H9 (cell line): ENCODE measurements at regions not wholly inside any gene's neighbourhood (a gene's known extent, or its start where the extent isn't known, plus 50 kb on each side); places are given as distances from the start of the nearest gene placed in this dataset.

ENCODE experiments used
- DNase-seq: peaks from one replicate; pipeline ENCODE4 v3.0.0-alpha.2; 2017
- H2AFZ ChIP-seq: one replicate; pipeline ENCODE4 v1.6.1; 2013; ENCODE audit warnings: mild to moderate bottlenecking, low read length, control low read depth, moderate library complexity
- H2AK5ac ChIP-seq: 2 replicates; pipeline ENCODE4 v1.6.1; 2013; ENCODE audit warnings: low read length, control low read depth, mixed read lengths; ENCODE audit not compliant: insufficient read length
- H2BK120ac ChIP-seq: one replicate; pipeline ENCODE4 v1.6.1; 2013; ENCODE audit warnings: low read depth, mild to moderate bottlenecking, low read length, control low read depth, inconsistent platforms; ENCODE audit not compliant: poor library complexity, severe bottlenecking
- H2BK12ac ChIP-seq: 2 replicates; pipeline ENCODE4 v1.6.1; 2013; ENCODE audit warnings: low read length, control low read depth, mixed read lengths, low read depth; ENCODE audit not compliant: insufficient read length
- H2BK15ac ChIP-seq: 2 replicates; pipeline ENCODE4 v1.6.1; 2013; ENCODE audit warnings: low read depth, low read length, control low read depth
- H2BK20ac ChIP-seq: one replicate; pipeline ENCODE4 v1.6.1; 2013; ENCODE audit warnings: low read depth, mild to moderate bottlenecking, low read length, control low read depth, inconsistent platforms; ENCODE audit not compliant: poor library complexity, severe bottlenecking
- H2BK5ac ChIP-seq: 2 replicates; pipeline ENCODE4 v1.6.1; 2013; ENCODE audit warnings: low read length, control low read depth, mixed read lengths; ENCODE audit not compliant: insufficient read length
- H3K14ac ChIP-seq: 2 replicates; pipeline ENCODE4 v1.6.1; 2013; ENCODE audit warnings: low read length, control low read depth; ENCODE audit not compliant: insufficient read depth
- H3K18ac ChIP-seq: 2 replicates; pipeline ENCODE4 v1.6.1; 2013; ENCODE audit warnings: low read depth, mild to moderate bottlenecking, mixed read lengths, low read length, control low read depth; ENCODE audit not compliant: insufficient read length
- H3K23ac ChIP-seq: 2 replicates; pipeline ENCODE4 v1.6.1; 2013; ENCODE audit warnings: low read length, control low read depth, mixed read lengths, low read depth; ENCODE audit not compliant: insufficient read length
- H3K23me2 ChIP-seq: 2 replicates; pipeline ENCODE4 v1.6.1; 2013; ENCODE audit warnings: low read depth, mild to moderate bottlenecking, mixed read lengths, low read length, control low read depth; ENCODE audit not compliant: insufficient read length, poor library complexity, severe bottlenecking
- H3K27ac ChIP-seq: 2 replicates; pipeline ENCODE4 v1.5.1; 2013; ENCODE audit warnings: low read length, control low read depth, mixed read lengths, low read depth; ENCODE audit not compliant: insufficient read length
- H3K27me3 ChIP-seq: 2 replicates; pipeline ENCODE4 v1.6.1; 2013; ENCODE audit warnings: low read length, control low read depth, inconsistent platforms; ENCODE audit not compliant: insufficient read depth
- H3K4ac ChIP-seq: 2 replicates; pipeline ENCODE4 v1.6.1; 2013; ENCODE audit warnings: low read depth, mild to moderate bottlenecking, control low read depth, inconsistent platforms, low read length, moderate library complexity
- H3K4me1 ChIP-seq: 2 replicates; pipeline ENCODE4 v1.6.1; 2013; ENCODE audit warnings: low read length, control low read depth, inconsistent platforms; ENCODE audit not compliant: insufficient read depth
- H3K4me2 ChIP-seq: 2 replicates; pipeline ENCODE4 v1.6.1; 2013; ENCODE audit warnings: low read length, control low read depth, mixed read lengths; ENCODE audit not compliant: insufficient read length, insufficient read depth
- H3K56ac ChIP-seq: 2 replicates; pipeline ENCODE4 v1.6.1; 2013; ENCODE audit warnings: low read depth, mild to moderate bottlenecking, mixed read lengths, low read length, control low read depth; ENCODE audit not compliant: insufficient read length
- H3K79me1 ChIP-seq: 2 replicates; pipeline ENCODE4 v1.6.1; 2013; ENCODE audit warnings: low read depth, mild to moderate bottlenecking, moderate library complexity, low read length, control low read depth, inconsistent platforms; ENCODE audit not compliant: insufficient read depth, poor library complexity, severe bottlenecking
- H3K79me2 ChIP-seq: 2 replicates; pipeline ENCODE4 v1.6.1; 2013; ENCODE audit warnings: low read length, control low read depth, inconsistent platforms; ENCODE audit not compliant: insufficient read depth
- H3K9ac ChIP-seq: 2 replicates; pipeline ENCODE4 v1.6.1; 2013; ENCODE audit warnings: low read length, control low read depth, mixed read lengths; ENCODE audit not compliant: insufficient read length; ENCODE audit errors: extremely low read depth
- H3K9me3 ChIP-seq: one replicate; pipeline ENCODE4 v1.6.1; 2013; ENCODE audit warnings: low read depth, low read length, inconsistent platforms; ENCODE audit not compliant: control insufficient read depth
- H3T11ph ChIP-seq: one replicate; pipeline ENCODE4 v1.6.1; 2013; ENCODE audit warnings: mild to moderate bottlenecking, low read length, control low read depth, inconsistent platforms
- H4K20me1 ChIP-seq: one replicate; pipeline ENCODE4 v1.6.1; 2013; ENCODE audit not compliant: control insufficient read depth, insufficient read length, insufficient read depth
- H4K5ac ChIP-seq: 2 replicates; pipeline ENCODE4 v1.6.1; 2013; ENCODE audit warnings: low read depth, mild to moderate bottlenecking, mixed read lengths, low read length, control low read depth; ENCODE audit not compliant: insufficient read length
- H4K8ac ChIP-seq: replicated peaks from 2 replicates; pipeline ENCODE4 v1.6.1; 2013; ENCODE audit warnings: low read length, control low read depth, mixed read lengths, low read depth; ENCODE audit not compliant: insufficient read length
- H4K91ac ChIP-seq: 2 replicates; pipeline ENCODE4 v1.6.1; 2013; ENCODE audit warnings: low read depth, mild to moderate bottlenecking, moderate library complexity, mixed read lengths, low read length, control low read depth; ENCODE audit not compliant: insufficient read length
- H3K27ac Mint-ChIP-seq, 3 experiments: 2 replicates in 2 of 3; 3 replicates in 1 of 3; pipeline ENCODE4 v1.8.0; 2020 to 2021; ENCODE audit warnings: mixed read lengths in 3 of 3, mild to moderate bottlenecking in 1 of 3, moderate library complexity in 1 of 3
- H3K27me3 Mint-ChIP-seq: 2 replicates; pipeline ENCODE4 v1.8.0; 2021; ENCODE audit warnings: low read depth, mild to moderate bottlenecking, moderate library complexity, mixed read lengths
- H3K36me3 Mint-ChIP-seq, 3 experiments: 2 replicates in 2 of 3; 3 replicates in 1 of 3; pipeline ENCODE4 v1.8.0; 2020 to 2021; ENCODE audit warnings: low read depth in 3 of 3, mixed read lengths in 3 of 3; ENCODE audit not compliant: insufficient read depth in 1 of 3
- H3K4me1 Mint-ChIP-seq, 2 experiments: 2 replicates each; pipeline ENCODE4 v1.8.0; 2020; ENCODE audit warnings: mixed read lengths in 2 of 2
- H3K4me3 Mint-ChIP-seq, 2 experiments: 2 replicates in 1 of 2; 3 replicates in 1 of 2; pipeline ENCODE4 v1.8.0; 2020 to 2021; ENCODE audit warnings: mild to moderate bottlenecking in 2 of 2, mixed read lengths in 2 of 2, moderate library complexity in 1 of 2
- H3K9me3 Mint-ChIP-seq, 2 experiments: 2 replicates in 1 of 2; 3 replicates in 1 of 2; pipeline ENCODE4 v1.8.0; 2020; ENCODE audit warnings: mild to moderate bottlenecking in 2 of 2, mixed read lengths in 2 of 2, moderate library complexity in 1 of 2
- CTCF ChIP-seq: fragments of 200-600 bp; sonication (generic); conservative IDR thresholded peaks from 3 replicates; pipeline ENCODE4 v1.8.0; 2021; ENCODE audit warnings: antibody characterized with exemption, mild to moderate bottlenecking
- WGBS: extraction: QIAGEN DNeasy Blood & Tissue Kit; methylation state at CpG from one replicate; pipeline ENCODE4 v1.1.7; 2013; ENCODE audit warnings: missing lambda C conversion rate, low lambda C conversion rate, mixed read lengths; ENCODE audit not compliant: insufficient read length; ENCODE audit errors: extremely low coverage; 5-methylcytosine and 5-hydroxymethylcytosine counted together

GRCh38 chr5:174430940-174431339 lies 293.4 kb upstream of the MSX2 start:
- no peak overlapping the region for H2BK15ac ChIP-seq
- no peaks in the 10 kb centered on the region for H3K79me1 ChIP-seq
- peaks cover 8% of the 10 kb centered on the region for H3K27me3 Mint-ChIP-seq
- H3K4ac ChIP-seq, result no peak overlapping the region
- H3K27ac ChIP-seq, result no peak overlapping the region
- no peaks in the 10 kb centered on the region for H4K20me1 ChIP-seq
- no CpG with 5 or more reads among the region's 3 CpGs for WGBS
- H2BK12ac ChIP-seq, result no peak overlapping the region
- H3K27ac Mint-ChIP-seq, result no peak overlapping the region
- no peak overlapping the region for H3K56ac ChIP-seq
- no peaks in the 10 kb centered on the region for H3K27me3 ChIP-seq
- no peak overlapping the region for H2BK20ac ChIP-seq
- H2BK120ac ChIP-seq, result no peak overlapping the region
- H3K14ac ChIP-seq, result no peak overlapping the region
- H4K5ac ChIP-seq, result no peak overlapping the region
- H2AK5ac ChIP-seq, result no peak overlapping the region
- no peaks in the 10 kb centered on the region for H3K4me1 Mint-ChIP-seq
- TF ChIP-seq CTCF, result no peak
- no peak overlapping the region for H3K18ac ChIP-seq
- DNase-seq, result no peak
- H3K4me2 ChIP-seq, result no peak overlapping the region
- H2AFZ ChIP-seq, result no peak overlapping the region
- H3T11ph ChIP-seq, result no peak overlapping the region
- H3K23ac ChIP-seq, result no peak overlapping the region
- H3K9me3 Mint-ChIP-seq, result no peaks in the 10 kb centered on the region
- H4K91ac ChIP-seq, result no peak overlapping the region
- no peaks in the 10 kb centered on the region for H3K79me2 ChIP-seq
- H2BK5ac ChIP-seq, result no peak overlapping the region
- no peak overlapping the region for H4K8ac ChIP-seq
- H3K23me2 ChIP-seq, result no peaks in the 10 kb centered on the region
- no peak overlapping the region for H3K9ac ChIP-seq
- H3K4me1 ChIP-seq, result no peaks in the 10 kb centered on the region
- H3K9me3 ChIP-seq, result no peaks in the 10 kb centered on the region
- no peak overlapping the region for H3K4me3 Mint-ChIP-seq
- H3K36me3 Mint-ChIP-seq, result no peaks in the 10 kb centered on the region
